Activated CD8-positive, alpha-beta memory T cell treated with anti-CD3 and anti-CD28 coated beads for 1 hour (primary cell): ENCODE measurements at regions not wholly inside any gene's neighbourhood (a gene's known extent, or its start where the extent isn't known, plus 50 kb on each side); places are given as distances from the start of the nearest gene placed in this dataset.

Source experiments
- DNase-seq, 2 donors: peaks; one replicate each; pipeline ENCODE4 v3.0.0-alpha.2; 2020; ENCODE audit warnings: low read depth in 1 of 2; ENCODE audit errors: extremely low read depth in 1 of 2

DNA sequence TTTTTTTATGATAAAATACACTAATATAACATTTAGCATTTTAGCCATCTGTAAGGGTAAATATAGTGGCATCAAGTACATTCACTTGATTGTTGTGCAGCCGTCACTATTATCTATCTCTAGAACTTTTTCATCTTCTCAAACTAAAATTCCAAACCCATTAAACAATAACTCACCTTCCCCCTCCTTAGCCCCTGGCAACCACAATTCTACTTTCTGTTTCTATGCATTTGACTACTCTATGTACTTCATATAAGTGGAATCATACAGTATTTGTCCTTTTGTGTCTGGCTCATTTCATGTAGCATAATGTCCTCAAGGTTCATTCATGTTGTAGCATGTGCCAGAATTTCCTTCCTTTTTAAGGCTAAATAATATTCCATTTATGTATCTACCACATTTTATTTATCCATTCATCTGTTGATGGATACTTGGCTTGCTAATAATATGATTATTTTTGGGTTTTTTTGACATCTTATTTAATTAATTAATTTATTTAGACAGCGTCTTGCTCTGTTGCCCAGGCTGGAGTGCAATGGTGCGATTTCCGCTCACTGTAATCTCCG lies 69.6 kb upstream of the MACF1 start:
- DNase-seq: no peak

DNA sequence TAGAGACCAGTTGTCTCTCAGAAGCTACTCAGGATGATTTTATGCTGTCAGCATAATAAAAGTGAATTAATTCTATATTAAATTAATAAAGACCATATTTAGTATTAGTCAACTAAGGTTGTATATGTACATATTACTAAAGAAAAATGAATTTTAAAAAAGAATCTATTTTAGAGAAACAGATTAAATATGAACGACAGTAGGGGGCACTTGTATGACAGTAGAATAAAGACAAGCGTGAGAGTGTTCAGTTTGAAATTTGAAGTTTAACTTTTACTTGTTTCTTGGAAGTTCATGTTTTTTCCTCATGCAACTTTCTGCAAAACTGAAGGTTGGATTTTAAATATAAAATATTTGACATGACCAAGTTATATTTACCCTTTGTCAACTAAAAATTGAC lies 67.9 kb upstream of the MACF1 start:
- DNase-seq: no peak

- no peak for DNase-seq
Observed at GRCh38 chr1:39139723-39140360, 64.7 kb upstream of the MACF1 start.

GRCh38 chr1:39141925-39142324 lies 62.6 kb upstream of the MACF1 start:
- no peak for DNase-seq

- DNase-seq: no peak
Observed at GRCh38 chr1:39142401-39143060, 62.0 kb upstream of the MACF1 start.

DNA sequence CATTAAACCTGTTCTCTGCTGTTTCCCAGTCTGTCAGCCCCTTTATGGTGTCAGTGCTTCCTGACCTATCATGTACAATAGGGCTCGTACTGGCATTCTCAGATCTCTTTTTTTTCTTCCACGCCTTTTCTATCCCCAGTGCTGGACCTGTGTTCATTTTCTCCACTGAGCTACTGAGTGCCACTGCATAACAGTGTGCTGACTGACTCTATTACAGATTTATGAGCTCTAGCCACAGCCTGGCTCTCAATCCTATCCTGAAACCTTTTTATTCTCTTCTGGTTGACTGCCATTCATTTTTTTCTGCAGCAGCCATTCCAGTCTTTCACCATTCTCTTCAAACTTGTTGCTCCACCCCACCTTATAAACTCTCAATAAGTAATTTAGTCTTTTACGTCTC lies 59.6 kb upstream of the MACF1 start:
- no peak for DNase-seq

GRCh38 chr1:39145331-39145965 lies 59.0 kb upstream of the MACF1 start:
- DNase-seq: no peak

DNA sequence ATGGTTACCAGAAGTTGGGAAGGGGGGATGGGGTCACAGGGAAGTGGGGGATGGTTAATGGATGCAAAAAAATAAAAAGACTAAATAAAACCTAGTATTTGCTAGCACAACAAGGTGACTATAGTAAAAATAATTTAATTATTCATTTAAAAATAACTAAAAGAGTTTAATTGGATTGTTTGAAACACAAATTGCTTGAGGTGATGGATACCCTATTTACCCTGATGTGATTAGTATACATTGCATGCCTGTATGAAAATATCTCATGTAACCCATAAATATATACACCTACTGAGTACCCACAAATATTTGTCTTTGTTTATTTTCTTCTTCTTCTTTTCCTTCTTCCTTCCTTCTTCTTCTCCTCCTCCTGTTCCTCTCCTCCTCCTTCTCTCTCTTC lies 57.8 kb upstream of the MACF1 start:
- DNase-seq: no peak

GRCh38 chr1:39147099-39148025 lies 57.1 kb upstream of the MACF1 start:
- no peak for DNase-seq

DNA sequence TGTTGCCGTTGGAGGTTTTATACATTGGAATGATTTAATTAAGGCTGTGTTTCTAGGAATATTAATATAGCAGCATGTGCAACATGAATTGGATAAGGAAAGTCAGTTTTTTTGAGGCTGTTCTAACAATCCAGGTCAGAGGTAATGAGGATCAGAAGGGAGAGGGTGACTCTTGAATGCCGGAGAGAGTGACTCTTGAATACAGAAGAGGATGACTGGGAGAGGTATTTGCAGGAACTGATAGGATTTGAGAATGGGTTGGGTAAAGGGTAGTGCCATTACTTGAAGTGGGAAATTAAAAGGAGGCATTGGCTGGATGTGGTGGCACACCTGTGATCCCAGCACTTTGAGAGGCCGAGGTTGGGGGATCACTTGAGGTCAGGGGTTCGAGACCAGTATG lies 55.6 kb upstream of the MACF1 start:
- DNase-seq: no peak

DNA sequence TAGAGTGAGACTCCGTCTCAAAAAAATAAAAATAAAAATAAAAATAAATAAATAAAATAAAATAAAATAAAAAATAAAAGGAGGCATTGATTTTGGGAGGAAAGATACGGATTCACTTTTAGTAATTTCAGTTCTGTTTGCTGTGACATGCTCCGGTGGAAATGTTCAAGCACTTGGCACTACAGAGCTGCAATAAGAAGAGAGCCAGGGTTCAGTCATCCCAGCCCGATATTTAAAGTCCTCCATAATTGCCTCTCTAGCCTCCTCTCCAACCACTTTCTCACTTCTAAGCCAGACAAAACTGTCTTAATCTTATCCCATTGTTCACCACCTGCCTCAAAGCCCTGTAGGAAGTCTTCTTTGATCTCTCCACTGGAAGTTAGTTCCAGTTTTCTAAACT lies 55.0 kb upstream of the MACF1 start:
- DNase-seq: no peak

- no peak for DNase-seq
Observed at GRCh38 chr1:39150779-39151178, 53.7 kb upstream of the MACF1 start.

GRCh38 chr1:39151267-39151666 lies 53.2 kb upstream of the MACF1 start:
- DNase-seq: no peak

DNA sequence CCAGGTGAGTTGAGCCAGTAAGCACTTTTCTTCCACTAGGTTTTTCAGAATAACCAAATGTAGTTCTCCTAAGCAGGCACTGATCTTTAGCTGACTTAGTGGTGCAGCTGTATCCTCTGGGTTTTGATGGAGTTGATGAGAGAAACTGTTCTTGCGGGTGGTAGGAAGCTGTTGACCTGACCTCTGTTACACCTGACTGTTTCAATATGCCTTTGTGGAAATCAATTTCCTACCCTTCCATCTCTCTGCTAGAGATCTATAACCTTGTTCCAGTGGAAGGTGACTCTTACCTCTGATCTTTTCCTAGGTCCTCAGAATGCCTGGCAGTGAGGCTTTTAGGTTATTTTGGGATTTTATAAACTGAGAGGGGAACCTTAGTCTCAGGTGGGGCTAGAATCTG lies 51.6 kb upstream of the MACF1 start:
- no peak for DNase-seq

GRCh38 chr1:39153684-39154083 lies 50.8 kb upstream of the MACF1 start:
- DNase-seq: no peak

GRCh38 chr1:39154553-39155421 lies 49.7 kb upstream of the MACF1 start:
- no peak for DNase-seq
